ENCODE measurements at regions not wholly inside any gene's neighbourhood (a gene's known extent, or its start where the extent isn't known, plus 50 kb on each side); places are given as distances from the start of the nearest gene placed in this dataset.

- CTCF ChIA-PET: interaction anchor here (1.3 to 1.7 kb wide), 3 partner anchors 11 to 28 kb away, joined by 3 to 5 read pairs (median 4); no protein-coding TSS in a partner anchor
- DNase-seq (ENCODE audit: extremely low spot score): no peak
- POLR2A ChIA-PET: no interaction called here
- TF ChIP-seq CTCF (IDR thresholded peaks at IDR 0.05; ENCODE audit: control extremely low read depth, extremely low read depth, low read depth, missing control alignments): no peak
Measured at GRCh38 chr5:18807256-18808149, 1173.2 kb downstream of the TAF11L14 start.

GRCh38 chr5:18811661-18812060, 1176.3 kb downstream of the CDH18 start:
- ChIA-PET CTCF (no interaction called here), POLR2A (no interaction called here)
- TF ChIP-seq CTCF (IDR thresholded peaks at IDR 0.05; ENCODE audit: control extremely low read depth, extremely low read depth, low read depth, missing control alignments): no peak
- no peak for DNase-seq (ENCODE audit: extremely low spot score)

- ChIA-PET POLR2A (no interaction called here), CTCF (interaction anchor here (1.4 to 2.5 kb wide), 4 partner anchors 8 to 19 kb away, joined by 3 to 7 read pairs (median 4); no protein-coding TSS in a partner anchor)
- DNase-seq (ENCODE audit: extremely low spot score): no peak
- TF ChIP-seq CTCF (IDR thresholded peaks at IDR 0.05; ENCODE audit: control extremely low read depth, extremely low read depth, low read depth, missing control alignments): no peak
Measured at GRCh38 chr5:18828351-18828750, 1159.6 kb downstream of the CDH18 start.

GRCh38 chr5:18829539-18829938, 1158.5 kb downstream of the CDH18 start:
- POLR2A ChIA-PET: no interaction called here

GRCh38 chr5:18850216-18850615, 1137.8 kb downstream of the CDH18 start:
- POLR2A ChIA-PET: no interaction called here
- no peak for DNase-seq (ENCODE audit: extremely low spot score)
- CTCF ChIA-PET: interaction anchor here (1.6 kb wide), 1 partner anchor 26 kb away, joined by 3 read pairs; no protein-coding TSS in a partner anchor
- no peak for TF ChIP-seq CTCF (IDR thresholded peaks at IDR 0.05; ENCODE audit: control extremely low read depth, extremely low read depth, low read depth, missing control alignments)

More at GRCh38 chr5:18829539-18829938, 1158.5 kb downstream of the CDH18 start:
- CTCF ChIA-PET: interaction anchor here (1.7 kb wide), 1 partner anchor 9 kb away, joined by 4 read pairs; no protein-coding TSS in a partner anchor
- no peak for DNase-seq (ENCODE audit: extremely low spot score)
- TF ChIP-seq CTCF (IDR thresholded peaks at IDR 0.05; ENCODE audit: control extremely low read depth, extremely low read depth, low read depth, missing control alignments): no peak

- no peak for TF ChIP-seq CTCF (IDR thresholded peaks at IDR 0.05; ENCODE audit: control extremely low read depth, extremely low read depth, low read depth, missing control alignments)
- no peak for DNase-seq (ENCODE audit: extremely low spot score)
- CTCF ChIA-PET: no interaction called here
- POLR2A ChIA-PET: no interaction called here
Measured at GRCh38 chr5:18872978-18873377, 1115.0 kb downstream of the CDH18 start.
